ENCODE measurements at regions not wholly inside any gene's neighbourhood (a gene's known extent, or its start where the extent isn't known, plus 50 kb on each side); places are given as distances from the start of the nearest gene placed in this dataset.

- ATAC-seq (ENCODE audit: low FRiP score) (no peak), DNase-seq (ENCODE audit: low spot score) (no peak)
- TF ChIP-seq, protein P1, sequence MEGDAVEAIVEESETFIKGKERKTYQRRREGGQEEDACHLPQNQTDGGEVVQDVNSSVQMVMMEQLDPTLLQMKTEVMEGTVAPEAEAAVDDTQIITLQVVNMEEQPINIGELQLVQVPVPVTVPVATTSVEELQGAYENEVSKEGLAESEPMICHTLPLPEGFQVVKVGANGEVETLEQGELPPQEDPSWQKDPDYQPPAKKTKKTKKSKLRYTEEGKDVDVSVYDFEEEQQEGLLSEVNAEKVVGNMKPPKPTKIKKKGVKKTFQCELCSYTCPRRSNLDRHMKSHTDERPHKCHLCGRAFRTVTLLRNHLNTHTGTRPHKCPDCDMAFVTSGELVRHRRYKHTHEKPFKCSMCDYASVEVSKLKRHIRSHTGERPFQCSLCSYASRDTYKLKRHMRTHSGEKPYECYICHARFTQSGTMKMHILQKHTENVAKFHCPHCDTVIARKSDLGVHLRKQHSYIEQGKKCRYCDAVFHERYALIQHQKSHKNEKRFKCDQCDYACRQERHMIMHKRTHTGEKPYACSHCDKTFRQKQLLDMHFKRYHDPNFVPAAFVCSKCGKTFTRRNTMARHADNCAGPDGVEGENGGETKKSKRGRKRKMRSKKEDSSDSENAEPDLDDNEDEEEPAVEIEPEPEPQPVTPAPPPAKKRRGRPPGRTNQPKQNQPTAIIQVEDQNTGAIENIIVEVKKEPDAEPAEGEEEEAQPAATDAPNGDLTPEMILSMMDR (IDR thresholded peaks at IDR 0.05) = no peak
These were observed 299.4 kb upstream of the IRX2 start for GRCh38 chr5:3050863-3051262.

- TF ChIP-seq, protein P1 (IDR thresholded peaks at IDR 0.05) = no peak
- ATAC-seq (ENCODE audit: low FRiP score) (no peak), DNase-seq (ENCODE audit: low spot score) (no peak)
These were observed 297.8 kb upstream of the IRX2 start for GRCh38 chr5:3049261-3049660.

DNA sequence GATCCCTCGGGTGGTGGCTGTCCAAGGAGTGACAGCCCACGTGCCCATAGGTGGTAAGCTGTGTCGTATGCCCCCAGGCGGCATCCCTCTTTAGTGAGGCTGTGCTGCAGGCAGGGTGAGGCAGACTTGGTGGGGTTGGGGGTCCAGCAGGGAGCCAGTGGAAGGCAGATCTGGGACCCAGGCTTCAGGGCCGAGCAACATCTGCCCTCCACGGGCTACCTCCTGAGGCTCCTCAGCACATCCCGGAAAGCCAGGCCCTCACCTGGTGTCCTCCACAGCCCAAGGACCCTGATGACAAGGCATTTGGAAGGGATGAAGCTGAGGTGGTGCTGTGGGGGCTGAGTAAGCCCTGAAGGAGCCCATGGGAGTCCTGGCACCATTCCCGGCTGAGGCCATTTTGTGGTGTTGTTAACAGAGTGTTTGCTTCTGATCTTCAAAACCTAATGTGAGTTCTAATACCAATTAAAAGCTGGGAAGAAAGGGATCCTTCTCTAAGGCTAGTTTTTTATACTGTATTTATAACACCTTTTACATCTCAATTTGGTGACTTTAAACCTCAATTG lies 295.8 kb upstream of the IRX2 start:
- no peak for ATAC-seq (ENCODE audit: low FRiP score)
- TF ChIP-seq, protein P1 (IDR thresholded peaks at IDR 0.05) = no peak
- no peak for DNase-seq (ENCODE audit: low spot score)

GRCh38 chr5:3043600-3043999 lies 292.1 kb upstream of the IRX2 start:
- no peak for DNase-seq (ENCODE audit: low spot score)
- no peak for ATAC-seq (ENCODE audit: low FRiP score)
- TF ChIP-seq, protein P1 (IDR thresholded peaks at IDR 0.05) = no peak

GRCh38 chr5:3041001-3041400 lies 289.5 kb upstream of the IRX2 start:
- TF ChIP-seq, protein P1 (IDR thresholded peaks at IDR 0.05) = no peak
- ATAC-seq (ENCODE audit: low FRiP score) (no peak), DNase-seq (ENCODE audit: low spot score) (no peak)

DNA sequence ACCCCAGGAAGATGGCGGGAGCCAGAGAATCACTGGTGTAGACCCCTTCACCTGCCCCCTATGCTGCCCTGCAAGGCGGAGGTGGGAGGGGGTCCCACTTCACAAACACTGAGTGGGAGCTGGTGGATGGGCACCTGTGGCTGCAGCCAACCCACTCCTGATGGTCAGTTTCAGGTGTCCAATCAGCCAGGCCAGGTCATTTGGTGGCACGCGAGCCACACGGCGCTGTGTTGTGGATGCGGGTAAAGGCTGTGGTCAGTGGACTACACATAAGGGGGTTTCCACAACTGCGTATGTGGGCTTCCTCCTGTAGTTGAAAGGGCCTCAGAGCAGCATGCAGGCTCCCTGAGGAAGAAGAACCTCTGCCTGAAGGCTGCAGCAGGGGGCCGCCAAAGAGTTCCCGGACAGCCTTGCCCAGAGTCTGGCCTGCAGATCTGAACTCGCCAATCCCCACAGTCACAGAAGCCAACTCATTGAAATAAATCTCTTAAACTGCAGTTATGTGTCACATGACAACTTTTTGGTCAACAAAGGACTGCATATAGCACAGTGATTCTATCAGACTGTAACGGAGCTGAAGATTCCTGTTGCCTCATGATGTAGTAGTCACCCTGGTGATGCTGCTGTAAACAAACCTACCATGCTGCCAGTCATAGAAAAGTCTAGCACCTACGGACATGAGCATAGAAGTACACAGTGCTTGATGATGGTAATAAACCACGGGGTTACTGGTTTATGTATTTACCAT lies 284.7 kb upstream of the IRX2 start:
- TF ChIP-seq, protein P1 (IDR thresholded peaks at IDR 0.05) = no peak
- ATAC-seq (ENCODE audit: low FRiP score) = no peak
- DNase-seq (ENCODE audit: low spot score) = no peak

DNA sequence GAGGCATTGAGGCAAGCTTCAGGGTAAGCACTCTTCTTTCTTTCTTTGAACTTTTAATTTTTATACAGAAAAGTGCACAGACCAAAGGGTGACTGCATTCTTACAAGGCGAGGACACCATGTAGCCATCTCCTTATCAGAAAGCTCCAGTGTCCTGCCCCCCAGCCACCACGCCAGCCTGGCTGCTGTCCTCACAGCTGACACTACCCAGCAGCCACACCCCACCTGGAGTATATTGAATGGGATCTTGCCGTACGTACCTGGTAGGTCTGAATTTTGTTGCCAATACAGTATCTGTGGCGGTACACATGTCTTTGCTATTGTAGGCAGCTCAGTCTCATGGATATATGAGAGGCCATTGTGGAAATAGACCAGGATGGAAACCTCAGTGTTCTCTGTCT lies 284.0 kb upstream of the IRX2 start:
- ATAC-seq (ENCODE audit: low FRiP score) (no peak), DNase-seq (ENCODE audit: low spot score) (no peak)
- TF ChIP-seq, protein P1 (IDR thresholded peaks at IDR 0.05) = no peak
